A549 (cell line): ENCODE measurements at regions not wholly inside any gene's neighbourhood (a gene's known extent, or its start where the extent isn't known, plus 50 kb on each side); places are given as distances from the start of the nearest gene placed in this dataset.

Experiments
- ATAC-seq, 2 experiments: fragments of 200-7000 bp in 1 of 2; fragments of >200 bp in 1 of 2; cut with Nextera tagmentation in 1 of 2; cut with Tn5 transposase in 1 of 2; 3 replicates each; pipeline versions ENCODE4 v1.8.0 to v1.9.1; 2018 to 2020; ENCODE audit warnings: mild to moderate bottlenecking in 1 of 2, moderate library complexity in 1 of 2
- CTCF ChIA-PET: fragments of 300-600 bp; sonication (Branson Sonifier 250); formaldehyde crosslinking; extraction: SDS; loops from one replicate; lab custom pipeline; 2021; ENCODE audit warnings: antibody characterized with exemption, inconsistent platforms; lab: Yijun Ruan, JAX
- POLR2A ChIA-PET: fragments of 350-600 bp; formaldehyde crosslinking; extraction: SDS; loops from one replicate; lab custom pipeline; 2021; ENCODE audit warnings: antibody characterized with exemption, inconsistent platforms; lab: Yijun Ruan, JAX
- DNase-seq, 2 experiments: peaks; one replicate each; pipeline versions ENCODE4 v3.0.0 to v3.0.0-alpha.2; 2011 to 2016; ENCODE audit warnings: low read depth in 1 of 2, low spot score in 1 of 2
- FAIRE-seq: peaks from 2 replicates; lab custom pipeline; 2011; peaks lifted over from hg19 to GRCh38; lab: Jason Lieb, UNC
- H3K27ac ChIP-seq, 2 experiments: fragments of >200 bp; sonication (Bioruptor Twin); formaldehyde crosslinking; 3 replicates each; pipeline ENCODE4 v1.5.1; 2016 to 2017
- H3K4me1 ChIP-seq: fragments of >200 bp; sonication (Bioruptor Twin); formaldehyde crosslinking; 3 replicates; pipeline ENCODE4 v1.6.1; 2016
- H3K4me2 ChIP-seq: fragments of >200 bp; sonication (Bioruptor Twin); formaldehyde crosslinking; 3 replicates; pipeline ENCODE4 v1.6.1; 2016
- H3K4me3 ChIP-seq: fragments of >200 bp; sonication (Bioruptor Twin); formaldehyde crosslinking; 3 replicates; pipeline ENCODE4 v1.5.1; 2016
- H3K9me3 ChIP-seq: fragments of >200 bp; sonication (Bioruptor Twin); formaldehyde crosslinking; 3 replicates; pipeline ENCODE4 v1.6.1; 2016
- BHLHE40 ChIP-seq: IDR thresholded peaks from 2 replicates; pipeline ENCODE4 v1.6.1; 2012; ENCODE audit warnings: low read depth, low read length, inconsistent platforms
- CBX8 ChIP-seq: fragments of 200-600 bp; sonication (generic); IDR thresholded peaks from 2 replicates; pipeline ENCODE4 v1.6.1; 2016
- CEBPB ChIP-seq, 2 experiments: fragments of >200 bp in 1 of 2; sonication (Bioruptor Twin) in 1 of 2; formaldehyde crosslinking in 1 of 2; IDR thresholded peaks; 2 replicates each; pipeline ENCODE4 v1.6.1; 2012 to 2016
- CHD2 ChIP-seq: fragments of 150-350 bp; IDR thresholded peaks from 2 replicates; pipeline ENCODE4 v1.6.1; 2014; ENCODE audit warnings: low read length; ENCODE audit not compliant: partially characterized antibody
- CHD4 ChIP-seq: fragments of 200-600 bp; sonication (generic); IDR thresholded peaks from 2 replicates; pipeline ENCODE4 v1.6.1; 2016; ENCODE audit warnings: antibody characterized with exemption, mild to moderate bottlenecking, borderline replicate concordance
- ELK1 ChIP-seq: fragments of 150-350 bp; IDR thresholded peaks from 2 replicates; pipeline ENCODE4 v1.6.1; 2014; ENCODE audit warnings: low read depth, mild to moderate bottlenecking, low read length
- ESRRA ChIP-seq: fragments of 150-350 bp; IDR thresholded peaks from 2 replicates; pipeline ENCODE4 v1.6.1; 2014; ENCODE audit warnings: mild to moderate bottlenecking, low read length, borderline replicate concordance
- FOXS1 ChIP-seq: fragments of 250-450 bp; sonication (Bioruptor Pico); IDR thresholded peaks from 2 replicates; pipeline ENCODE4 v1.5.0; 2020; ENCODE audit warnings: mild to moderate bottlenecking, moderate library complexity
- GATA3 ChIP-seq: IDR thresholded peaks from 2 replicates; pipeline ENCODE4 v1.6.1; 2012; ENCODE audit warnings: borderline replicate concordance
- HDAC2 ChIP-seq: fragments of 200-600 bp; sonication (generic); IDR thresholded peaks from 2 replicates; pipeline ENCODE4 v1.6.1; 2016
- HOXA7 ChIP-seq: fragments of 250-450 bp; sonication (Bioruptor Pico); IDR thresholded peaks from 2 replicates; pipeline ENCODE4 v1.5.0; 2020; ENCODE audit warnings: mild to moderate bottlenecking, moderate library complexity
- HOXB13 ChIP-seq: fragments of 250-450 bp; sonication (Bioruptor Pico); IDR thresholded peaks from 2 replicates; pipeline ENCODE4 v1.5.0; 2020; ENCODE audit warnings: low read depth, mild to moderate bottlenecking, moderate library complexity
- JUN ChIP-seq, 2 experiments: fragments of >200 bp; sonication (Bioruptor Twin); formaldehyde crosslinking; IDR thresholded peaks; 2 replicates in 1 of 2; 3 replicates in 1 of 2; pipeline ENCODE4 v1.6.1; 2016 to 2017
- KDM1A ChIP-seq: fragments of 200-600 bp; sonication (generic); IDR thresholded peaks from 2 replicates; pipeline ENCODE4 v1.6.1; 2016; ENCODE audit warnings: low read depth, mild to moderate bottlenecking
- KDM5A ChIP-seq: fragments of 200-600 bp; sonication (generic); IDR thresholded peaks from 2 replicates; pipeline ENCODE4 v1.6.1; 2016; ENCODE audit warnings: antibody characterized with exemption, mild to moderate bottlenecking
- MAFK ChIP-seq: fragments of 450-650 bp; IDR thresholded peaks from 2 replicates; pipeline ENCODE4 v1.6.1; 2014; ENCODE audit not compliant: partially characterized antibody
- NPAS2 ChIP-seq: fragments of 250-450 bp; sonication (Bioruptor Pico); IDR thresholded peaks from 2 replicates; pipeline ENCODE4 v1.8.0; 2022; ENCODE audit warnings: mild to moderate bottlenecking, moderate library complexity, borderline replicate concordance
- PHF8 ChIP-seq: fragments of 200-600 bp; sonication (generic); IDR thresholded peaks from 2 replicates; pipeline ENCODE4 v1.6.1; 2016; ENCODE audit warnings: low read depth, mild to moderate bottlenecking, antibody characterized with exemption, moderate library complexity, borderline replicate concordance
- POLR2A ChIP-seq: IDR thresholded peaks from 2 replicates; pipeline ENCODE4 v1.6.1; 2012; ENCODE audit warnings: mild to moderate bottlenecking, low read length
- POLR2AphosphoS2 ChIP-seq: conservative IDR thresholded peaks from 2 replicates; pipeline ENCODE4 v1.6.1; 2012; ENCODE audit warnings: low read length, improper control_type of control experiment, inconsistent platforms
- RAD21 ChIP-seq, 2 experiments: fragments of >200 bp in 1 of 2; sonication (Bioruptor Twin) in 1 of 2; formaldehyde crosslinking in 1 of 2; IDR thresholded peaks in 1 of 2; conservative IDR thresholded peaks in 1 of 2; 2 replicates in 1 of 2; 3 replicates in 1 of 2; pipeline ENCODE4 v1.6.1; 2012 to 2018; ENCODE audit warnings: inconsistent platforms in 1 of 2
- RCOR1 ChIP-seq: fragments of 150-350 bp; IDR thresholded peaks from 2 replicates; pipeline ENCODE4 v1.6.1; 2014; ENCODE audit warnings: antibody characterized with exemption, low read length, low read depth
- RFX5 ChIP-seq: fragments of 450-650 bp; IDR thresholded peaks from 2 replicates; pipeline ENCODE4 v1.7.1; 2014; ENCODE audit warnings: antibody characterized with exemption, mild to moderate bottlenecking, moderate library complexity
- SREBF2 ChIP-seq: fragments of 450-650 bp; IDR thresholded peaks from 2 replicates; pipeline ENCODE4 v1.6.1; 2014; ENCODE audit warnings: mild to moderate bottlenecking, moderate library complexity
- TFCP2L1 ChIP-seq: fragments of 250-450 bp; sonication (Bioruptor Pico); IDR thresholded peaks from 2 replicates; pipeline ENCODE4 v1.5.0; 2021; ENCODE audit warnings: mild to moderate bottlenecking
- ZC3H11A ChIP-seq: fragments of 450-650 bp; IDR thresholded peaks from 2 replicates; pipeline ENCODE4 v1.6.1; 2014; ENCODE audit warnings: antibody characterized with exemption, mild to moderate bottlenecking
- ZFP36 ChIP-seq: fragments of 450-650 bp; IDR thresholded peaks from 2 replicates; pipeline ENCODE4 v1.6.1; 2014; ENCODE audit warnings: borderline replicate concordance; ENCODE audit not compliant: partially characterized antibody
- ZSCAN20 ChIP-seq: fragments of 250-450 bp; sonication (Bioruptor Pico); IDR thresholded peaks from 2 replicates; pipeline ENCODE4 v1.8.0; 2022; ENCODE audit warnings: mild to moderate bottlenecking, moderate library complexity
- WGBS: methylation state at CpG from one replicate; pipeline ENCODE4 v1.1.6; 2017; ENCODE audit errors: missing lambda C conversion rate; 5-methylcytosine and 5-hydroxymethylcytosine counted together
- TF ChIP-seq, protein P1 (sequence below): fragments of >200 bp; sonication (Bioruptor Twin); formaldehyde crosslinking; IDR thresholded peaks from 3 replicates; pipeline ENCODE4 v1.5.1; 2016
- TF ChIP-seq, protein P2 (sequence below): fragments of >200 bp; sonication (Bioruptor Twin); formaldehyde crosslinking; IDR thresholded peaks from 2 replicates; pipeline ENCODE4 v1.6.1; 2016

DNA sequence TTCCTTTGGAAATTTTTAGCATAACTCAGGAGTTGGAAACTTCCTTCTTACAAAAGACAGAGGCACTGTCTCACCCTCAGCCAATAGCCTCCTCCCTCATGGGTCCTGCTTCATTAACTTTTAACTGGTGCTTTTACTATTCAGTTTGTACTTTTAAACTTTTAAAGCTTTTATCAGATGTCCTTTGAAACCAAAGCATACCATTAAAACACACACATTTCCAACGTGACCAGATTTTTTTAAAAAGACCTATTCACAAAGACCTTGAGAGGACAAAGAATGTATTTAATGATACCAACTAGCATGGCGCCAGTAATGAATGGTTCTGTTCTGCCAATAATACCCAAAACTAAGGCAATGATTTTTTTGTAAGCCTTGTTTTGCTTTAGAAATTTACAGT is 173.6 kb upstream of the EEA1 start:
- 68% methylated on average over 2 of the region's 2 CpGs for WGBS
- H3K4me3 ChIP-seq = no peak overlapping the region
- H3K4me1 ChIP-seq = no peaks in the 10 kb centered on the region
- ATAC-seq = no peak
- H3K9me3 ChIP-seq = no peaks in the 10 kb centered on the region
- FAIRE-seq = no peak
- POLR2A ChIA-PET = no interaction called here
- CTCF ChIA-PET = interaction anchor here (1.0 kb wide), 1 partner anchor 18 kb away, joined by 3 read pairs; no protein-coding TSS in a partner anchor
- no peak overlapping the region for H3K27ac ChIP-seq
- DNase-seq = no peak
- H3K4me2 ChIP-seq = no peak overlapping the region
- no peak for TF ChIP-seq FOXS1 (CRISPR knock-in tag)
- TF ChIP-seq BHLHE40 = no peak
- no peak for TF ChIP-seq POLR2A
- TF ChIP-seq ELK1 = no peak
- TF ChIP-seq NPAS2 (CRISPR knock-in tag) = no peak
- no peak for TF ChIP-seq TFCP2L1 (CRISPR knock-in tag)
- TF ChIP-seq ZSCAN20 = no peak
- no peak for TF ChIP-seq HOXA7

GRCh38 chr12:93103154-93103553 is 174.1 kb upstream of the EEA1 start:
- FAIRE-seq = no peak
- ChIA-PET POLR2A (no interaction called here), CTCF (interaction anchor here (1.0 kb wide), 1 partner anchor 18 kb away, joined by 3 read pairs; no protein-coding TSS in a partner anchor)
- no peaks in the 10 kb centered on the region for H3K4me1 ChIP-seq
- no peak for DNase-seq
- TF ChIP-seq RAD21 (conservative IDR thresholded peaks at IDR 0.05 in 1 of 2, IDR thresholded peaks at IDR 0.05 in 1 of 2) = no peak
- TF ChIP-seq RFX5 = no peak
- TF ChIP-seq RCOR1 = no peak
- no peak for TF ChIP-seq ESRRA
- TF ChIP-seq CHD4 = no peak
- no peak for TF ChIP-seq SREBF2
- no peak for TF ChIP-seq HOXB13
- no peak for TF ChIP-seq PHF8
- no peak for TF ChIP-seq MAFK
- no peak for TF ChIP-seq KDM1A
- no peak for TF ChIP-seq JUN (IDR thresholded peaks at IDR 0.05)
- TF ChIP-seq, protein P1, sequence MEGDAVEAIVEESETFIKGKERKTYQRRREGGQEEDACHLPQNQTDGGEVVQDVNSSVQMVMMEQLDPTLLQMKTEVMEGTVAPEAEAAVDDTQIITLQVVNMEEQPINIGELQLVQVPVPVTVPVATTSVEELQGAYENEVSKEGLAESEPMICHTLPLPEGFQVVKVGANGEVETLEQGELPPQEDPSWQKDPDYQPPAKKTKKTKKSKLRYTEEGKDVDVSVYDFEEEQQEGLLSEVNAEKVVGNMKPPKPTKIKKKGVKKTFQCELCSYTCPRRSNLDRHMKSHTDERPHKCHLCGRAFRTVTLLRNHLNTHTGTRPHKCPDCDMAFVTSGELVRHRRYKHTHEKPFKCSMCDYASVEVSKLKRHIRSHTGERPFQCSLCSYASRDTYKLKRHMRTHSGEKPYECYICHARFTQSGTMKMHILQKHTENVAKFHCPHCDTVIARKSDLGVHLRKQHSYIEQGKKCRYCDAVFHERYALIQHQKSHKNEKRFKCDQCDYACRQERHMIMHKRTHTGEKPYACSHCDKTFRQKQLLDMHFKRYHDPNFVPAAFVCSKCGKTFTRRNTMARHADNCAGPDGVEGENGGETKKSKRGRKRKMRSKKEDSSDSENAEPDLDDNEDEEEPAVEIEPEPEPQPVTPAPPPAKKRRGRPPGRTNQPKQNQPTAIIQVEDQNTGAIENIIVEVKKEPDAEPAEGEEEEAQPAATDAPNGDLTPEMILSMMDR = no peak
- no peak for ATAC-seq
- no peak overlapping the region for H3K27ac ChIP-seq
- no peaks in the 10 kb centered on the region for H3K9me3 ChIP-seq
- H3K4me3 ChIP-seq = no peak overlapping the region
- WGBS = 78% methylated on average over 3 of the region's 3 CpGs
- no peak overlapping the region for H3K4me2 ChIP-seq

- CTCF ChIA-PET = interaction anchor here (0.6 kb wide), 1 partner anchor 292 kb away, joined by 3 read pairs; no protein-coding TSS in a partner anchor
- Histone ChIP-seq H3K4me2 (no peak overlapping the region), H3K27ac (no peak overlapping the region), H3K4me1 (no peaks in the 10 kb centered on the region), H3K9me3 (no peaks in the 10 kb centered on the region), H3K4me3 (no peak overlapping the region)
- DNase-seq (no peak), ATAC-seq (no peak), FAIRE-seq (no peak)
- no peak for TF ChIP-seq ELK1
- TF ChIP-seq, protein P2, sequence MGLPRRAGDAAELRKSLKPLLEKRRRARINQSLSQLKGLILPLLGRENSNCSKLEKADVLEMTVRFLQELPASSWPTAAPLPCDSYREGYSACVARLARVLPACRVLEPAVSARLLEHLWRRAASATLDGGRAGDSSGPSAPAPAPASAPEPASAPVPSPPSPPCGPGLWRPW = no peak
- TF ChIP-seq CHD2 = no peak
- TF ChIP-seq TFCP2L1 (CRISPR knock-in tag) = no peak
- no peak for TF ChIP-seq HDAC2
- no peak for TF ChIP-seq CBX8
- TF ChIP-seq FOXS1 (CRISPR knock-in tag) = no peak
- TF ChIP-seq POLR2AphosphoS2 = no peak
- TF ChIP-seq RFX5 = no peak
- TF ChIP-seq PHF8 = no peak
- TF ChIP-seq ZC3H11A = no peak
- TF ChIP-seq ZSCAN20 = no peak
- TF ChIP-seq POLR2A = no peak
- TF ChIP-seq KDM5A = no peak
- no peak for TF ChIP-seq CEBPB (IDR thresholded peaks at IDR 0.05)
- TF ChIP-seq ZFP36 = no peak
- TF ChIP-seq GATA3 = no peak
- WGBS = 27% methylated on average over 1 of the region's 1 CpG
- POLR2A ChIA-PET = no interaction called here
These were observed 175.4 kb upstream of the EEA1 start for GRCh38 chr12:93104535-93104934.
